ENCODE measurements at regions not wholly inside any gene's neighbourhood (a gene's known extent, or its start where the extent isn't known, plus 50 kb on each side); places are given as distances from the start of the nearest gene placed in this dataset.

- DNase-seq (ENCODE audit: low spot score) (no peak), ATAC-seq (no peak)
- no peaks in the 10 kb centered on the region for H3K4me1 Mint-ChIP-seq
- CTCF ChIA-PET, result no interaction called here
- H3K4me3 Mint-ChIP-seq, result no peak overlapping the region
- H3K9me3 Mint-ChIP-seq, result peaks cover 43% of the 10 kb centered on the region
- H3K27ac Mint-ChIP-seq, result no peak overlapping the region
- POLR2A ChIA-PET, result no interaction called here
- TF ChIP-seq TP53 (CRISPR knock-in tag; IDR thresholded peaks at IDR 0.05), result no peak
- no peak for TF ChIP-seq ZNF281 (CRISPR knock-in tag; IDR thresholded peaks at IDR 0.05)
- TF ChIP-seq NFYB (CRISPR knock-in tag; conservative IDR thresholded peaks at IDR 0.05; ENCODE audit: low read depth), result no peak
- no peak for TF ChIP-seq PRRX2 (CRISPR knock-in tag; IDR thresholded peaks at IDR 0.05)
- no peak for TF ChIP-seq ZNF232 (CRISPR knock-in tag; IDR thresholded peaks at IDR 0.05)
- TF ChIP-seq USF2 (CRISPR knock-in tag; IDR thresholded peaks at IDR 0.05), result no peak
- TF ChIP-seq RELA (CRISPR knock-in tag; IDR thresholded peaks at IDR 0.05; ENCODE audit: borderline replicate concordance), result no peak
- TF ChIP-seq, protein P1, sequence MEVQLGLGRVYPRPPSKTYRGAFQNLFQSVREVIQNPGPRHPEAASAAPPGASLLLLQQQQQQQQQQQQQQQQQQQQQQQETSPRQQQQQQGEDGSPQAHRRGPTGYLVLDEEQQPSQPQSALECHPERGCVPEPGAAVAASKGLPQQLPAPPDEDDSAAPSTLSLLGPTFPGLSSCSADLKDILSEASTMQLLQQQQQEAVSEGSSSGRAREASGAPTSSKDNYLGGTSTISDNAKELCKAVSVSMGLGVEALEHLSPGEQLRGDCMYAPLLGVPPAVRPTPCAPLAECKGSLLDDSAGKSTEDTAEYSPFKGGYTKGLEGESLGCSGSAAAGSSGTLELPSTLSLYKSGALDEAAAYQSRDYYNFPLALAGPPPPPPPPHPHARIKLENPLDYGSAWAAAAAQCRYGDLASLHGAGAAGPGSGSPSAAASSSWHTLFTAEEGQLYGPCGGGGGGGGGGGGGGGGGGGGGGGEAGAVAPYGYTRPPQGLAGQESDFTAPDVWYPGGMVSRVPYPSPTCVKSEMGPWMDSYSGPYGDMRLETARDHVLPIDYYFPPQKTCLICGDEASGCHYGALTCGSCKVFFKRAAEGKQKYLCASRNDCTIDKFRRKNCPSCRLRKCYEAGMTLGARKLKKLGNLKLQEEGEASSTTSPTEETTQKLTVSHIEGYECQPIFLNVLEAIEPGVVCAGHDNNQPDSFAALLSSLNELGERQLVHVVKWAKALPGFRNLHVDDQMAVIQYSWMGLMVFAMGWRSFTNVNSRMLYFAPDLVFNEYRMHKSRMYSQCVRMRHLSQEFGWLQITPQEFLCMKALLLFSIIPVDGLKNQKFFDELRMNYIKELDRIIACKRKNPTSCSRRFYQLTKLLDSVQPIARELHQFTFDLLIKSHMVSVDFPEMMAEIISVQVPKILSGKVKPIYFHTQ (CRISPR knock-in tag; IDR thresholded peaks at IDR 0.05), result no peak
- TF ChIP-seq, protein P2, sequence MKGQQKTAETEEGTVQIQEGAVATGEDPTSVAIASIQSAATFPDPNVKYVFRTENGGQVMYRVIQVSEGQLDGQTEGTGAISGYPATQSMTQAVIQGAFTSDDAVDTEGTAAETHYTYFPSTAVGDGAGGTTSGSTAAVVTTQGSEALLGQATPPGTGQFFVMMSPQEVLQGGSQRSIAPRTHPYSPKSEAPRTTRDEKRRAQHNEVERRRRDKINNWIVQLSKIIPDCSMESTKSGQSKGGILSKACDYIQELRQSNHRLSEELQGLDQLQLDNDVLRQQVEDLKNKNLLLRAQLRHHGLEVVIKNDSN (CRISPR knock-in tag; IDR thresholded peaks at IDR 0.05), result no peak
- no peak for TF ChIP-seq GABPB1 (CRISPR knock-in tag; IDR thresholded peaks at IDR 0.05)
- no peak for TF ChIP-seq ETV6 (CRISPR knock-in tag; IDR thresholded peaks at IDR 0.05)
- TF ChIP-seq, protein P3, sequence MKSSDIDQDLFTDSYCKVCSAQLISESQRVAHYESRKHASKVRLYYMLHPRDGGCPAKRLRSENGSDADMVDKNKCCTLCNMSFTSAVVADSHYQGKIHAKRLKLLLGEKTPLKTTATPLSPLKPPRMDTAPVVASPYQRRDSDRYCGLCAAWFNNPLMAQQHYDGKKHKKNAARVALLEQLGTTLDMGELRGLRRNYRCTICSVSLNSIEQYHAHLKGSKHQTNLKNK (CRISPR knock-in tag; IDR thresholded peaks at IDR 0.05), result no peak
- no peak for TF ChIP-seq ZNF219 (CRISPR knock-in tag; IDR thresholded peaks at IDR 0.05; ENCODE audit: borderline replicate concordance)
- no peak for TF ChIP-seq MLX (CRISPR knock-in tag; IDR thresholded peaks at IDR 0.05)
- TF ChIP-seq ELF4 (CRISPR knock-in tag; IDR thresholded peaks at IDR 0.05; ENCODE audit: low read depth), result no peak
- no peak for TF ChIP-seq STAT6 (CRISPR knock-in tag; conservative IDR thresholded peaks at IDR 0.05; ENCODE audit: low read depth)
- TF ChIP-seq, protein P4, sequence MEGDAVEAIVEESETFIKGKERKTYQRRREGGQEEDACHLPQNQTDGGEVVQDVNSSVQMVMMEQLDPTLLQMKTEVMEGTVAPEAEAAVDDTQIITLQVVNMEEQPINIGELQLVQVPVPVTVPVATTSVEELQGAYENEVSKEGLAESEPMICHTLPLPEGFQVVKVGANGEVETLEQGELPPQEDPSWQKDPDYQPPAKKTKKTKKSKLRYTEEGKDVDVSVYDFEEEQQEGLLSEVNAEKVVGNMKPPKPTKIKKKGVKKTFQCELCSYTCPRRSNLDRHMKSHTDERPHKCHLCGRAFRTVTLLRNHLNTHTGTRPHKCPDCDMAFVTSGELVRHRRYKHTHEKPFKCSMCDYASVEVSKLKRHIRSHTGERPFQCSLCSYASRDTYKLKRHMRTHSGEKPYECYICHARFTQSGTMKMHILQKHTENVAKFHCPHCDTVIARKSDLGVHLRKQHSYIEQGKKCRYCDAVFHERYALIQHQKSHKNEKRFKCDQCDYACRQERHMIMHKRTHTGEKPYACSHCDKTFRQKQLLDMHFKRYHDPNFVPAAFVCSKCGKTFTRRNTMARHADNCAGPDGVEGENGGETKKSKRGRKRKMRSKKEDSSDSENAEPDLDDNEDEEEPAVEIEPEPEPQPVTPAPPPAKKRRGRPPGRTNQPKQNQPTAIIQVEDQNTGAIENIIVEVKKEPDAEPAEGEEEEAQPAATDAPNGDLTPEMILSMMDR (IDR thresholded peaks at IDR 0.05), result no peak
- H3K36me3 Mint-ChIP-seq, result peaks cover 20% of the 10 kb centered on the region
- no peaks in the 10 kb centered on the region for H3K27me3 Mint-ChIP-seq (ENCODE audit: low read depth)
Measured at GRCh38 chr2:116222793-116223192, 1591.7 kb upstream of the DDX18 start.
